BE2C (cell line): ENCODE measurements at regions not wholly inside any gene's neighbourhood (a gene's known extent, or its start where the extent isn't known, plus 50 kb on each side); places are given as distances from the start of the nearest gene placed in this dataset.

Source experiments
- DNase-seq: peaks from one replicate; pipeline ENCODE4 v3.0.0-alpha.2; 2020
- H3K27me3 ChIP-seq: fragments of 250-450 bp; sonication (Bioruptor Pico); 2 replicates; pipeline ENCODE4 v1.5.1; 2020; ENCODE audit warnings: mild to moderate bottlenecking
- H3K36me3 ChIP-seq: fragments of 250-450 bp; sonication (Bioruptor Pico); 2 replicates; pipeline ENCODE4 v1.5.1; 2020; ENCODE audit warnings: mild to moderate bottlenecking
- H3K4me1 ChIP-seq: fragments of 250-450 bp; sonication (Bioruptor Pico); 2 replicates; pipeline ENCODE4 v1.5.1; 2020
- H3K4me3 ChIP-seq: 2 replicates; pipeline ENCODE4 v1.5.1; 2011; ENCODE audit warnings: low read depth, low read length
- H3K9me3 ChIP-seq: fragments of 250-450 bp; sonication (Bioruptor Pico); 2 replicates; pipeline ENCODE4 v1.5.1; 2020
- TF ChIP-seq, protein P1 (sequence below): IDR thresholded peaks from 2 replicates; pipeline ENCODE4 v1.5.1; 2012; ENCODE audit warnings: mild to moderate bottlenecking, low read depth, low read length

DNA sequence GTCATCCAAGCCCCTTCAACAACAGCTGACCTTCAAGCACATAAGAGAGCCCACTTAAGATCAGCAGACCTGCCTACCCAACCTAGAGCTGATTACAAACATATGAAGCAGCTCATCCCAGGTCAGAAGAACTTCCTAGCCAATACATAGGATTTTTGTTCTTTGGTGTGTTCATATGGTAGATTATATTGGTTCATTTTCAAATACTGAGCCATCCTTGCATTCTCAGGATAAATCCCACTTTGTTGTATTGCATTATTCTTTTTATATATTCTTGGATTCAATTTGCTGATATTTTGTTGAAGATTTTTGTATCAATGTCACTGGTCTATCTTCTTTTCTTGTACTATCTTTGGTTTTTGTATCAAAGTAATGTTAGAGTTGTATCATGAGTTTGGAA lies 107.3 kb upstream of the STT3B start:
- Histone ChIP-seq H3K36me3 (no peaks in the 10 kb centered on the region), H3K9me3 (no peaks in the 10 kb centered on the region), H3K27me3 (no peaks in the 10 kb centered on the region), H3K4me1 (no peaks in the 10 kb centered on the region), H3K4me3 (no peak overlapping the region)
- TF ChIP-seq, protein P1, sequence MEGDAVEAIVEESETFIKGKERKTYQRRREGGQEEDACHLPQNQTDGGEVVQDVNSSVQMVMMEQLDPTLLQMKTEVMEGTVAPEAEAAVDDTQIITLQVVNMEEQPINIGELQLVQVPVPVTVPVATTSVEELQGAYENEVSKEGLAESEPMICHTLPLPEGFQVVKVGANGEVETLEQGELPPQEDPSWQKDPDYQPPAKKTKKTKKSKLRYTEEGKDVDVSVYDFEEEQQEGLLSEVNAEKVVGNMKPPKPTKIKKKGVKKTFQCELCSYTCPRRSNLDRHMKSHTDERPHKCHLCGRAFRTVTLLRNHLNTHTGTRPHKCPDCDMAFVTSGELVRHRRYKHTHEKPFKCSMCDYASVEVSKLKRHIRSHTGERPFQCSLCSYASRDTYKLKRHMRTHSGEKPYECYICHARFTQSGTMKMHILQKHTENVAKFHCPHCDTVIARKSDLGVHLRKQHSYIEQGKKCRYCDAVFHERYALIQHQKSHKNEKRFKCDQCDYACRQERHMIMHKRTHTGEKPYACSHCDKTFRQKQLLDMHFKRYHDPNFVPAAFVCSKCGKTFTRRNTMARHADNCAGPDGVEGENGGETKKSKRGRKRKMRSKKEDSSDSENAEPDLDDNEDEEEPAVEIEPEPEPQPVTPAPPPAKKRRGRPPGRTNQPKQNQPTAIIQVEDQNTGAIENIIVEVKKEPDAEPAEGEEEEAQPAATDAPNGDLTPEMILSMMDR: no peak
- no peak for DNase-seq

DNA sequence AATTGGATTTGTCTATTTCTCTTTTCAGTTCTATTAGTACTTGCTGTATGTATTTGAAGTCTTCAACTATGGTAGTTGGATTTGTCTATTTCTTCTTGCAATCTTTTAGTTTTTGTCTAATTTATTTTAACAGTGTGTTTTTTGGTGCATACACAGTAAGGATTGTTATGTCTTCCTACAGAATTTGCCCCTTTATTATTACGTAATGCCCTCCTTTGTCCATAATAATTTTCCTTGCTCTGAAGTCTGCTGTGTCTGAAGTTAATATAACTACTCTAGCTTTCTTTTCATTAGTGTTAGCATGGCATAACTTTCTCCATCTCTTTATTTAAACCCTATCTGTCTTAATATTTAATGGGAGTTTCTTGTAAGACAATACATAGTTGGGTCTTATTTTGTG lies 105.1 kb upstream of the STT3B start:
- H3K36me3 ChIP-seq: no peaks in the 10 kb centered on the region
- DNase-seq: no peak
- H3K4me1 ChIP-seq: no peaks in the 10 kb centered on the region
- H3K9me3 ChIP-seq: no peaks in the 10 kb centered on the region
- H3K27me3 ChIP-seq: no peaks in the 10 kb centered on the region
- no peak overlapping the region for H3K4me3 ChIP-seq
- TF ChIP-seq, protein P1: no peak

DNA sequence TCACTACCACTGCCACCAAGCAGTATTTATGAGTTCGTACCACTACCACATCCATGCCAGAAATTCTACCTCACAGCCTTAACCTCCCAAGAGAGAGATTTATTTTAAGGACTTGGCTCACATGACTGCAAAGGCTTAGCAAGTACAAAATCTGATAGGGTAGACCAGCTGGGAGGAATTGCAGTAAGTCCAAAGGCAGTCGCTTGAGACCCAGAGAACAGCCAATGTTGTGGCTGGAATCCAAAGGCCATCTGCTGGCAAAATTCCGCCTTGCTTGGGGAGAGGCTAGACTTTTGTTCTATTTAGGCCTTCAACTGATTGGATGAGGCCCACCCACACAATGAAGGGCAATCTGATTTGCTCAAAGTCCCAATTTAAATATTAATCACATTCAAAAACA lies 101.4 kb upstream of the STT3B start:
- H3K9me3 ChIP-seq: no peaks in the 10 kb centered on the region
- no peaks in the 10 kb centered on the region for H3K4me1 ChIP-seq
- no peak overlapping the region for H3K4me3 ChIP-seq
- no peak for DNase-seq
- no peaks in the 10 kb centered on the region for H3K27me3 ChIP-seq
- H3K36me3 ChIP-seq: no peaks in the 10 kb centered on the region
- TF ChIP-seq, protein P1: no peak

DNA sequence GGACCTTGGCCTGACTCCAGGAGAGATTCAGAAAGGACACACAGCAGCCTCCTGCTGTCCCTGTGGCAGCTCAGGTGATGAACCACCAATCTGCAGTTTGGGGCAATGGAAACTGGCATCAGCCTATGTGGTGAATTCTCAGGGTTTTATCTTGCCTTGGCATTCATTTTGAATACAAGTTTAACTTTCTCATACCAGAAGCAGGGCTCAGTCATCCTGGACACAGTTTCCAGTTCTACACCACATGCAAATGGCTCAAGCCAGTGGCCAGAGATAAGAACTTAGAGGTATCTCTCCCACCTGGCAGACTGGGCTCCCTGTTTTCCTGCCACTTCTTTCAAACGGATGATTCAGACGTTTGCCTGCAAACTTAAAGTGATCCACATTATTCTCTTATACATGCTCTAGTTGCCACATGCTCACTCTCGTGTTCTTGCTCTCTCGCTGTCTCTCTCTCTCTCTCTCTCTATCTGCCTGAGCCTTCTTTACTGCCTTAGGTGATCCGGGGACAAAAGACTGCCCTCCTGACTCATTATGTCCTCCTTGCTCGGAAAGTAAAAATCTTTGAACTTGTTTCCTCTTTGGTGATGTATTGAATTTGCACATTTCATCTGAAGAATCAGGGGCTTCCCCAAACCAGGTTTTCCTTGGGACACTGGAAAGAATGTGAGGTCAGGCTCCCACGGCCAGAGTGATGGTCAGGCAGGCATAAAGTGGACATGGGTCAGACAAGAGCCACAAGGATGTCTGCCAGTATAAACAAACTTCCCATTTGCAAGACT lies 99.6 kb upstream of the STT3B start:
- Histone ChIP-seq H3K27me3 (no peaks in the 10 kb centered on the region), H3K4me3 (no peak overlapping the region), H3K4me1 (no peaks in the 10 kb centered on the region), H3K36me3 (no peaks in the 10 kb centered on the region), H3K9me3 (no peaks in the 10 kb centered on the region)
- no peak for DNase-seq
- TF ChIP-seq, protein P1: no peak

DNA sequence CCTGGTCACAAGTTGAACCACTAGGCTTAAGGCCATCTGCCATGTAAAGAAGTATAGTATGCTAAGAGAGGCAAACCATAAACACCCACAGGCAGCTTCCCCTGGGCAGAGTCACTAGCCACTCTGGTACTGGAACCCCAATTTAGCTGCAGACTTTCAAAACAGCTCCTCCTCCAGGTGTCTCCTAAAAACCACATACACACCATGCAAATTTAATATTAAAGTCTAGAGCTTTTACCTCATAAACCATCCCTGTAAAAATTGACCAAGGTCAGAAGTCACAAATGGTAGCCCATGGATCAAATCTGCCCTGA lies 99.1 kb upstream of the STT3B start:
- no peak overlapping the region for H3K4me3 ChIP-seq
- no peaks in the 10 kb centered on the region for H3K4me1 ChIP-seq
- TF ChIP-seq, protein P1: no peak
- H3K9me3 ChIP-seq: no peaks in the 10 kb centered on the region
- no peak for DNase-seq
- no peaks in the 10 kb centered on the region for H3K36me3 ChIP-seq
- H3K27me3 ChIP-seq: no peaks in the 10 kb centered on the region

DNA sequence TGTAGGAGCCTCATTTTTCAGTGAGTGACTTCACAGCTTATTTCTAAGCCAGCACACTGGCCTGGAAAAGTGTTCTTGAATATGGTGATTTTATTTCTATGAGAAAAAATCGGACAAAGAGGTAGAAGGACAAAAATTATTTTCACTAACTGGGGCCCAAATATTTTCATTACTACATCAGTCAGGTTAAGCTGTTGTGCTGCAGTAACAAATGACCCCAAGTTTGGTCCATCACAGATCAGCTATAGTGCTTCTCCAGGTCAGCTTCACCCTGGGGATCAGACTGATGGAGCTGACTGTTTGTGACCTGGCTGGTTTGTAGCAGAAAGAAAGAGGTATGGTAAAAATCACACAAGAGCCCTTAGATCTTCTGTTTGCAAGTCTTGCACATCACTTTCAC lies 97.9 kb upstream of the STT3B start:
- Histone ChIP-seq H3K9me3 (no peaks in the 10 kb centered on the region), H3K27me3 (no peaks in the 10 kb centered on the region), H3K4me3 (no peak overlapping the region), H3K36me3 (no peaks in the 10 kb centered on the region), H3K4me1 (no peaks in the 10 kb centered on the region)
- DNase-seq: no peak
- TF ChIP-seq, protein P1: no peak
